ENCODE measurements at regions not wholly inside any gene's neighbourhood (a gene's known extent, or its start where the extent isn't known, plus 50 kb on each side); places are given as distances from the start of the nearest gene placed in this dataset.

- Histone ChIP-seq H2AFZ (ENCODE audit: control insufficient read depth, low read depth, low read length) (no peak overlapping the region), H4K20me1 (ENCODE audit: control insufficient read depth, insufficient read depth) (no peaks in the 10 kb centered on the region), H3K27me3 (replicated peaks in 1 of 2; ENCODE audit: control insufficient read depth in 2 of 2, insufficient read depth in 2 of 2, low read length in 1 of 2) (no peaks in the 10 kb centered on the region), H3K36me3 (ENCODE audit: control insufficient read depth in 2 of 2, insufficient read depth in 2 of 2, low read length in 1 of 2) (no peaks in the 10 kb centered on the region), H3K9ac (ENCODE audit: control insufficient read depth, insufficient read depth, low read length) (no peak overlapping the region), H3K79me2 (ENCODE audit: control insufficient read depth, insufficient read depth, low read length) (no peaks in the 10 kb centered on the region), H3K4me2 (ENCODE audit: control insufficient read depth, insufficient read depth) (no peak overlapping the region), H3K9me3 (replicated peaks; ENCODE audit: control insufficient read depth, insufficient read depth, low read length) (no peaks in the 10 kb centered on the region; the same call in 2 of the 3 replicates), H3K27ac (ENCODE audit: control insufficient read depth, insufficient read depth) (no peak overlapping the region), H3K4me3 (no peak overlapping the region), H3K4me1 (ENCODE audit: control insufficient read depth, insufficient read depth, low read length) (no peaks in the 10 kb centered on the region)
- intact Hi-C loops (cut with micrococcal nuclease; ENCODE audit: unreplicated experiment) (no loop called here), in situ Hi-C loops (cut with MboI) (no loop called here)
- CTCF ChIA-PET, result interaction anchor here (0.9 to 1.6 kb wide), 2 partner anchors 10 to 326 kb away, joined by 3 to 7 read pairs; no protein-coding TSS in a partner anchor
- POLR2A ChIA-PET, result interaction anchor here (1.0 kb wide), 1 partner anchor 38 kb away, joined by 4 read pairs; no protein-coding TSS in a partner anchor
- no TSS peak for BruUV-seq (replicated peaks)
- DNase-seq (ENCODE audit: low read depth, low spot score), result no peak
- FAIRE-seq, result no peak
- SMC1A ChIA-PET (ENCODE audit: uncharacterized antibody, unreplicated experiment), result interaction anchor here (0.9 to 5.8 kb wide), 13 partner anchors 11 to 167 kb away, joined by 3 to 48 read pairs (median 5); no protein-coding TSS in a partner anchor
- peak; percentile 75 for ATAC-seq
- RAD21 ChIA-PET (ENCODE audit: unreplicated experiment), result interaction anchor here (1.2 to 3.8 kb wide), 4 partner anchors 11 to 37 kb away, joined by 4 to 33 read pairs (median 18); no protein-coding TSS in a partner anchor
- TF ChIP-seq IRF5 (IDR thresholded peaks at IDR 0.05; ENCODE audit: borderline replicate concordance) (no peak), ZBTB33 (IDR thresholded peaks at IDR 0.05) (no peak), IKZF2 (IDR thresholded peaks at IDR 0.05) (peak; percentile 33 to 41; a peak in 2 of 4 replicates), BHLHE40 (IDR thresholded peaks at IDR 0.05; ENCODE audit: borderline replicate concordance in 1 of 2, low read depth in 2 of 2, low read length in 1 of 2) (no peak), KDM1A (IDR thresholded peaks at IDR 0.05; ENCODE audit: borderline replicate concordance) (no peak), BRCA1 (IDR thresholded peaks at IDR 0.05; ENCODE audit: low read depth, low read length) (no peak), CUX1 (IDR thresholded peaks at IDR 0.05; ENCODE audit: insufficient replicate concordance, low read depth, low read length) (no peak), SRF (IDR thresholded peaks at IDR 0.05; ENCODE audit: low read depth in 2 of 2, low read length in 2 of 2) (no peak), SUZ12 (IDR thresholded peaks at IDR 0.05; ENCODE audit: unreplicated experiment) (no peak), TBL1XR1 (IDR thresholded peaks at IDR 0.05; ENCODE audit: low read depth, low read length) (no peak), GABPA (IDR thresholded peaks at IDR 0.05; ENCODE audit: low read depth) (no peak), POLR2AphosphoS2 (IDR thresholded peaks at IDR 0.05; ENCODE audit: low read depth, low read length) (no peak), MXI1 (IDR thresholded peaks at IDR 0.05; ENCODE audit: low read depth, low read length) (no peak), POU2F2 (IDR thresholded peaks at IDR 0.05; ENCODE audit: borderline replicate concordance, low read depth, low read length) (no peak), HDGF (IDR thresholded peaks at IDR 0.05) (no peak), STAT3 (IDR thresholded peaks at IDR 0.05; ENCODE audit: low read depth, low read length) (no peak), SMAD5 (IDR thresholded peaks at IDR 0.05; ENCODE audit: low read depth) (no peak)
Observed at GRCh38 chr2:13560322-13560721, 843.6 kb downstream of the TRIB2 start.
